Gastroesophageal sphincter (tissue), 3 donors: ENCODE measurements at regions not wholly inside any gene's neighbourhood (a gene's known extent, or its start where the extent isn't known, plus 50 kb on each side); places are given as distances from the start of the nearest gene placed in this dataset.

Source experiments
- CTCF ChIP-seq, 4 experiments: fragments of 200-600 bp in 2 of 4; fragments of 450-650 bp in 2 of 4; sonication (generic) in 1 of 4; IDR thresholded peaks; one replicate each; pipeline ENCODE4 v1.5.1; 2017 to 2019; ENCODE audit warnings: antibody characterized with exemption in 4 of 4, mild to moderate bottlenecking in 2 of 4, moderate library complexity in 2 of 4
- EP300 ChIP-seq: sonication (generic); formaldehyde crosslinking; IDR thresholded peaks from one replicate; pipeline ENCODE4 v1.6.1; 2017; ENCODE audit warnings: antibody characterized with exemption, mild to moderate bottlenecking
- POLR2A ChIP-seq, 2 donors: fragments of 450-650 bp; IDR thresholded peaks; one replicate each; pipeline ENCODE4 v1.6.1; 2017; ENCODE audit warnings: antibody characterized with exemption in 2 of 2, mild to moderate bottlenecking in 2 of 2, moderate library complexity in 1 of 2
- POLR2AphosphoS5 ChIP-seq: sonication (generic); formaldehyde crosslinking; IDR thresholded peaks from one replicate; pipeline ENCODE4 v1.6.1; 2017; ENCODE audit warnings: antibody characterized with exemption

- TF ChIP-seq CTCF (IDR thresholded peaks at IDR 0.05), result no peak
- TF ChIP-seq EP300, result no peak
- no peak for TF ChIP-seq POLR2AphosphoS5
- TF ChIP-seq POLR2A (IDR thresholded peaks at IDR 0.05), result no peak
Observed at GRCh38 chr7:145902123-145902522, 214.5 kb upstream of the CNTNAP2 start.
